GM12878 (cell line): ENCODE measurements at regions not wholly inside any gene's neighbourhood (a gene's known extent, or its start where the extent isn't known, plus 50 kb on each side); places are given as distances from the start of the nearest gene placed in this dataset.

Experiments
- ATAC-seq: fragments of 200-7000 bp; cut with Tn5 transposase; 3 replicates; pipeline ENCODE4 v1.9.1; 2020; ENCODE audit warnings: mild to moderate bottlenecking, moderate library complexity
- BruUV-seq: library from RNA; stranded (reverse); fragments of 400-500 nt; replicated peaks from 2 replicates; lab custom pipeline; 2021; lab: Mats Ljungman, UMichigan
- CTCF ChIA-PET: fragments of 300-600 bp; sonication (Branson Sonifier 250); formaldehyde crosslinking; extraction: SDS; loops from one replicate; lab custom pipeline; 2021; ENCODE audit warnings: inconsistent platforms; lab: Yijun Ruan, JAX
- POLR2A ChIA-PET: fragments of 350-600 bp; formaldehyde crosslinking; extraction: SDS; loops from one replicate; lab custom pipeline; 2021; ENCODE audit warnings: inconsistent platforms; lab: Charles Lee
- RAD21 ChIA-PET: fragments of 300-600 bp; sonication (Branson Sonifier 250); formaldehyde crosslinking; loops from one replicate; lab custom pipeline; 2023; ENCODE audit warnings: antibody characterized with exemption; ENCODE audit not compliant: unreplicated experiment; lab: Charles Lee
- SMC1A ChIA-PET: fragments of 300-600 bp; sonication (Branson Sonifier 250); formaldehyde crosslinking; loops from one replicate; lab custom pipeline; 2023; ENCODE audit not compliant: unreplicated experiment, uncharacterized antibody; lab: Charles Lee
- DNase-seq: peaks from one replicate; pipeline ENCODE4 v3.0.0-alpha.2; 2011; ENCODE audit warnings: low read depth, low spot score
- FAIRE-seq: peaks from 3 replicates; lab custom pipeline; 2011; peaks lifted over from hg19 to GRCh38; lab: Jason Lieb, UNC
- H2AFZ ChIP-seq: 2 replicates; pipeline ENCODE4 v1.6.0; 2011; ENCODE audit warnings: low read depth, low read length, control low read depth; ENCODE audit not compliant: control insufficient read depth
- H3K27ac ChIP-seq: 2 replicates; pipeline ENCODE4 v1.5.1; 2011; ENCODE audit warnings: control low read depth; ENCODE audit not compliant: control insufficient read depth, insufficient read depth
- H3K27me3 ChIP-seq, 2 experiments: replicated peaks in 1 of 2; 2 replicates each; pipeline versions ENCODE4 v1.6.0 to v1.6.1; 2011; ENCODE audit warnings: low read length in 1 of 2; ENCODE audit not compliant: control insufficient read depth in 2 of 2, insufficient read depth in 2 of 2
- H3K36me3 ChIP-seq, 2 experiments: 2 replicates each; pipeline ENCODE4 v1.5.1; 2011; ENCODE audit warnings: low read length in 1 of 2; ENCODE audit not compliant: control insufficient read depth in 2 of 2, insufficient read depth in 2 of 2
- H3K4me1 ChIP-seq: 2 replicates; pipeline ENCODE4 v1.6.1; 2011; ENCODE audit warnings: mild to moderate bottlenecking, low read length, moderate library complexity, mixed read lengths; ENCODE audit not compliant: control insufficient read depth, insufficient read depth
- H3K4me2 ChIP-seq: 2 replicates; pipeline ENCODE4 v1.6.0; 2011; ENCODE audit warnings: control low read depth; ENCODE audit not compliant: control insufficient read depth, insufficient read depth
- H3K4me3 ChIP-seq: fragments of 200-600 bp; sonication (generic); 2 replicates; pipeline ENCODE4 v1.5.1; 2016
- H3K79me2 ChIP-seq: 2 replicates; pipeline ENCODE4 v1.6.0; 2011; ENCODE audit warnings: low read length; ENCODE audit not compliant: control insufficient read depth, insufficient read depth
- H3K9ac ChIP-seq: 2 replicates; pipeline ENCODE4 v1.8.0; 2011; ENCODE audit warnings: low read length, control low read depth, mixed read lengths; ENCODE audit not compliant: control insufficient read depth, insufficient read depth
- H3K9me3 ChIP-seq: replicated peaks from 3 replicates; pipeline ENCODE4 v1.5.1; 2011; ENCODE audit warnings: mild to moderate bottlenecking, low read length; ENCODE audit not compliant: control insufficient read depth, insufficient read depth
- H4K20me1 ChIP-seq: 2 replicates; pipeline ENCODE4 v1.6.0; 2011; ENCODE audit not compliant: control insufficient read depth, insufficient read depth
- BCL11A ChIP-seq: IDR thresholded peaks from 2 replicates; pipeline ENCODE4 v1.6.1; 2011; ENCODE audit warnings: low read depth, low read length
- CBX5 ChIP-seq: sonication (generic); IDR thresholded peaks from 2 replicates; pipeline ENCODE4 v1.6.1; 2016; ENCODE audit warnings: low read depth, moderate library complexity, mild to moderate bottlenecking, inconsistent platforms
- CEBPZ ChIP-seq: fragments of 150-350 bp; IDR thresholded peaks from 2 replicates; pipeline ENCODE4 v1.6.1; 2016; ENCODE audit warnings: low read depth, low read length
- EGR1 ChIP-seq, 2 experiments: IDR thresholded peaks; 1 replicate in 1 of 2; 2 replicates in 1 of 2; pipeline ENCODE4 v1.6.1; 2011 to 2012; ENCODE audit warnings: low read depth in 2 of 2, low read length in 2 of 2, borderline replicate concordance in 1 of 2, mild to moderate bottlenecking in 1 of 2, moderate library complexity in 1 of 2
- MYB ChIP-seq: fragments of 150-350 bp; IDR thresholded peaks from 2 replicates; pipeline ENCODE4 v1.6.1; 2014; ENCODE audit warnings: mild to moderate bottlenecking, low read depth, low read length, borderline replicate concordance
- NR2F1 ChIP-seq: fragments of 450-650 bp; conservative IDR thresholded peaks from 2 replicates; pipeline ENCODE4 v1.6.1; 2017; ENCODE audit warnings: mild to moderate bottlenecking
- RAD21 ChIP-seq: IDR thresholded peaks from 2 replicates; pipeline ENCODE4 v1.6.1; 2011; ENCODE audit warnings: mild to moderate bottlenecking, low read depth, low read length, moderate library complexity; ENCODE audit not compliant: insufficient read depth
- STAT3 ChIP-seq: IDR thresholded peaks from 2 replicates; pipeline ENCODE4 v1.6.1; 2011; ENCODE audit warnings: low read depth, low read length, improper control_type of control experiment
- WGBS: methylation state at CpG from one replicate; pipeline ENCODE4 v1.1.6; 2016; ENCODE audit warnings: low lambda C conversion rate; ENCODE audit not compliant: insufficient replicate concordance, insufficient coverage; ENCODE audit errors: missing lambda C conversion rate; 5-methylcytosine and 5-hydroxymethylcytosine counted together
- in situ Hi-C: fragments of 300-500 bp; cut with MboI; formaldehyde crosslinking; loops from 9 replicates; pipeline ENCODE4 v1.14.3; 2018; ENCODE audit warnings: mixed read lengths
- intact Hi-C: fragments of 100-400 bp; cut with micrococcal nuclease; formaldehyde crosslinking; loops from one replicate; pipeline ENCODE4 v1.14.2; 2022; ENCODE audit not compliant: unreplicated experiment
- TF ChIP-seq, protein P1 (sequence below): IDR thresholded peaks from 2 replicates; pipeline ENCODE4 v1.6.1; 2011; ENCODE audit warnings: low read depth, low read length, improper control_type of control experiment, borderline replicate concordance

DNA sequence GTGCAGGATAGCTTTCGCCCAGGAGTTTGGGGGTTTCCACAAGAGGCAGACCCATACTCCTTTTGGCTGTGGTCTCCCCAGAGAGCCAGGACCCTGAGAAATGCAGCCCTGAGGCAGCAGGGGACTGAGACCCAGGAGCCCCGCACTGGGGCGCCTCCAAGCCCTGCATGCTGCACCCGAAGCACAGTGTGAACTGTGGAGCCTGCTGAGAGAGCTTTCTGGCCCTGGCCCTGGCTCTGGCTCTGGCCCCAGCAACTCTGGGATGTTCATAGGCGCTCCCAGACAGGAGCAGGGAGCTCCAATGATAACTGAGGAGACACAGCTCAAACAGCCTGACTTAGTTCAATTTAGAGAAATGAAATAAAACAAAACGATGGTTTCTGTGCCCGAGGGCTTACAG is 96.4 kb upstream of the TEX51 start:
- DNase-seq (no peak), ATAC-seq (no peak), FAIRE-seq (no peak)
- ChIA-PET CTCF (interaction anchor here (0.6 kb wide), 1 partner anchor 714 kb away, joined by 3 read pairs; no protein-coding TSS in a partner anchor), POLR2A (no interaction called here), SMC1A (no interaction called here), RAD21 (no interaction called here)
- H3K4me3 ChIP-seq, result no peak overlapping the region
- intact Hi-C loops, result no loop called here
- no peaks in the 10 kb centered on the region for H3K36me3 ChIP-seq
- in situ Hi-C loops, result no loop called here
- H3K9ac ChIP-seq, result no peak overlapping the region
- H3K79me2 ChIP-seq, result no peaks in the 10 kb centered on the region
- TF ChIP-seq, protein P1, sequence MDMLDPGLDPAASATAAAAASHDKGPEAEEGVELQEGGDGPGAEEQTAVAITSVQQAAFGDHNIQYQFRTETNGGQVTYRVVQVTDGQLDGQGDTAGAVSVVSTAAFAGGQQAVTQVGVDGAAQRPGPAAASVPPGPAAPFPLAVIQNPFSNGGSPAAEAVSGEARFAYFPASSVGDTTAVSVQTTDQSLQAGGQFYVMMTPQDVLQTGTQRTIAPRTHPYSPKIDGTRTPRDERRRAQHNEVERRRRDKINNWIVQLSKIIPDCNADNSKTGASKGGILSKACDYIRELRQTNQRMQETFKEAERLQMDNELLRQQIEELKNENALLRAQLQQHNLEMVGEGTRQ, result no peak
- TF ChIP-seq RAD21 (no peak), BCL11A (no peak), CBX5 (no peak), CEBPZ (no peak), MYB (no peak), NR2F1 (no peak), STAT3 (no peak), EGR1 (IDR thresholded peaks at IDR 0.05; ENCODE audit: borderline replicate concordance in 1 of 2, low read depth in 2 of 2, low read length in 2 of 2) (no peak)
- 13% methylated on average over 7 of the region's 7 CpGs for WGBS
- H3K4me2 ChIP-seq, result no peak overlapping the region
- no peaks in the 10 kb centered on the region for H3K4me1 ChIP-seq
- no peaks in the 10 kb centered on the region for H3K9me3 ChIP-seq
- no TSS peak for BruUV-seq
- no peaks in the 10 kb centered on the region; a peak in 1 of 4 replicates for H3K27me3 ChIP-seq
- no peaks in the 10 kb centered on the region for H4K20me1 ChIP-seq
- H2AFZ ChIP-seq, result no peak overlapping the region
- H3K27ac ChIP-seq, result no peak overlapping the region
